CD14-positive monocyte (primary cell): ENCODE measurements at regions not wholly inside any gene's neighbourhood (a gene's known extent, or its start where the extent isn't known, plus 50 kb on each side); places are given as distances from the start of the nearest gene placed in this dataset.

Experiments
- DNase-seq, 3 donors: peaks; one replicate each; pipeline ENCODE4 v3.0.0-alpha.2; 2011 to 2022
- H2AFZ ChIP-seq: 2 replicates; pipeline ENCODE4 v1.6.0; 2012; ENCODE audit warnings: mild to moderate bottlenecking, low read depth, low read length, inconsistent platforms; ENCODE audit not compliant: insufficient read depth, poor library complexity, severe bottlenecking
- H3K27ac ChIP-seq, 2 donors: 1 replicate in 1 of 2; 2 replicates in 1 of 2; pipeline ENCODE4 v1.5.1; 2012 to 2013; ENCODE audit warnings: low read length in 2 of 2, control low read depth in 1 of 2, inconsistent platforms in 1 of 2, low read depth in 1 of 2, mild to moderate bottlenecking in 1 of 2
- H3K27me3 ChIP-seq, 2 donors: one replicate each; pipeline versions ENCODE4 v1.6.0 to v1.6.1; 2011 to 2013; ENCODE audit warnings: low read length in 2 of 2; ENCODE audit not compliant: control insufficient read depth in 2 of 2, insufficient read depth in 2 of 2
- H3K36me3 ChIP-seq, 2 donors: replicated peaks in 1 of 2; 1 replicate in 1 of 2; 2 replicates in 1 of 2; pipeline versions ENCODE4 v1.5.1 to v1.6.1; 2012 to 2013; ENCODE audit warnings: low read length in 2 of 2, control low read depth in 1 of 2, inconsistent platforms in 1 of 2, mild to moderate bottlenecking in 1 of 2; ENCODE audit not compliant: insufficient read depth in 2 of 2, control insufficient read depth in 1 of 2
- H3K4me1 ChIP-seq, 2 donors: 1 replicate in 1 of 2; 2 replicates in 1 of 2; pipeline versions ENCODE4 v1.5.1 to v1.6.1; 2012 to 2013; ENCODE audit warnings: low read length in 2 of 2, control low read depth in 1 of 2, inconsistent platforms in 1 of 2, mild to moderate bottlenecking in 1 of 2, moderate library complexity in 1 of 2; ENCODE audit not compliant: insufficient read depth in 2 of 2, control insufficient read depth in 1 of 2
- H3K4me2 ChIP-seq: replicated peaks from 2 replicates; pipeline ENCODE3; 2012; ENCODE audit warnings: low read length, moderate library complexity, mild to moderate bottlenecking; ENCODE audit not compliant: poor library complexity, severe bottlenecking; ENCODE audit errors: extremely low read depth
- H3K4me3 ChIP-seq, 3 experiments: fragments of 200-600 bp in 1 of 3; sonication (generic) in 1 of 3; replicated peaks in 1 of 3; 1 replicate in 2 of 3; 2 replicates in 1 of 3; pipeline ENCODE4 v1.5.1; 2011 to 2013; ENCODE audit warnings: low read length in 3 of 3, mild to moderate bottlenecking in 3 of 3, control low read depth in 2 of 3, low read depth in 2 of 3, inconsistent platforms in 1 of 3, moderate library complexity in 1 of 3
- H3K79me2 ChIP-seq: 2 replicates; pipeline ENCODE4 v1.6.0; 2012; ENCODE audit warnings: mild to moderate bottlenecking, control low read depth, inconsistent platforms, low read length, moderate library complexity; ENCODE audit not compliant: insufficient read depth
- H3K9ac ChIP-seq: 2 replicates; pipeline ENCODE4 v1.6.0; 2017; ENCODE audit warnings: low read length, mild to moderate bottlenecking; ENCODE audit not compliant: insufficient read depth, poor library complexity, severe bottlenecking
- H3K9me3 ChIP-seq, 2 donors: replicated peaks in 1 of 2; 1 replicate in 1 of 2; 2 replicates in 1 of 2; pipeline versions ENCODE4 v1.5.1 to v1.6.1; 2012 to 2013; ENCODE audit warnings: low read length in 2 of 2, control low read depth in 1 of 2; ENCODE audit not compliant: control insufficient read depth in 1 of 2, insufficient read depth in 1 of 2
- H4K20me1 ChIP-seq: 2 replicates; pipeline ENCODE4 v1.6.0; 2012; ENCODE audit warnings: mild to moderate bottlenecking, low read length, control low read depth, moderate library complexity; ENCODE audit not compliant: insufficient read depth
- H3K27ac Mint-ChIP-seq, 7 donors: one replicate each; pipeline ENCODE4 v1.8.0; 2020; ENCODE audit warnings: mild to moderate bottlenecking in 7 of 7, mixed read lengths in 7 of 7, moderate library complexity in 6 of 7, inconsistent platforms in 2 of 7
- H3K27me3 Mint-ChIP-seq, 3 donors: one replicate each; pipeline ENCODE4 v1.8.0; 2021 to 2022; ENCODE audit warnings: low read depth in 3 of 3, mild to moderate bottlenecking in 3 of 3, mixed read lengths in 3 of 3, moderate library complexity in 3 of 3, inconsistent platforms in 1 of 3
- H3K36me3 Mint-ChIP-seq, 2 donors: one replicate each; pipeline ENCODE4 v1.8.0; 2020; ENCODE audit warnings: mixed read lengths in 2 of 2, inconsistent platforms in 1 of 2, mild to moderate bottlenecking in 1 of 2
- H3K4me1 Mint-ChIP-seq: one replicate; pipeline ENCODE4 v1.8.0; 2020; ENCODE audit warnings: mild to moderate bottlenecking, mixed read lengths
- H3K4me3 Mint-ChIP-seq, 2 donors: one replicate each; pipeline ENCODE4 v1.8.0; 2020; ENCODE audit warnings: mild to moderate bottlenecking in 2 of 2, mixed read lengths in 2 of 2, moderate library complexity in 1 of 2
- H3K9me3 Mint-ChIP-seq, 7 donors: one replicate each; pipeline ENCODE4 v1.8.0; 2020 to 2022; ENCODE audit warnings: mixed read lengths in 7 of 7, mild to moderate bottlenecking in 6 of 7, moderate library complexity in 6 of 7, inconsistent platforms in 2 of 7
- WGBS: methylation state at CpG from one replicate; pipeline ENCODE4 v1.1.5; 2013; ENCODE audit warnings: missing lambda C conversion rate; ENCODE audit not compliant: insufficient coverage; 5-methylcytosine and 5-hydroxymethylcytosine counted together
- intact Hi-C, 2 donors: fragments of 100-400 bp; cut with micrococcal nuclease; formaldehyde crosslinking; loops; one replicate each; pipeline versions ENCODE4 v1.15.0 to v1.15.1; 2023
- TF ChIP-seq, protein P1 (sequence below): fragments of 200-600 bp; IDR thresholded peaks from one replicate; pipeline ENCODE4 v1.8.0; 2022; ENCODE audit warnings: antibody characterized with exemption, mild to moderate bottlenecking

- H3K9ac ChIP-seq, result no peak overlapping the region
- no peaks in the 10 kb centered on the region for H3K79me2 ChIP-seq
- peaks cover 0 to 2% (median 0%) of the 10 kb centered on the region in 7 donors for H3K9me3 Mint-ChIP-seq
- no peaks in the 10 kb centered on the region for H3K36me3 ChIP-seq
- no peak overlapping the region for H2AFZ ChIP-seq
- TF ChIP-seq, protein P1, sequence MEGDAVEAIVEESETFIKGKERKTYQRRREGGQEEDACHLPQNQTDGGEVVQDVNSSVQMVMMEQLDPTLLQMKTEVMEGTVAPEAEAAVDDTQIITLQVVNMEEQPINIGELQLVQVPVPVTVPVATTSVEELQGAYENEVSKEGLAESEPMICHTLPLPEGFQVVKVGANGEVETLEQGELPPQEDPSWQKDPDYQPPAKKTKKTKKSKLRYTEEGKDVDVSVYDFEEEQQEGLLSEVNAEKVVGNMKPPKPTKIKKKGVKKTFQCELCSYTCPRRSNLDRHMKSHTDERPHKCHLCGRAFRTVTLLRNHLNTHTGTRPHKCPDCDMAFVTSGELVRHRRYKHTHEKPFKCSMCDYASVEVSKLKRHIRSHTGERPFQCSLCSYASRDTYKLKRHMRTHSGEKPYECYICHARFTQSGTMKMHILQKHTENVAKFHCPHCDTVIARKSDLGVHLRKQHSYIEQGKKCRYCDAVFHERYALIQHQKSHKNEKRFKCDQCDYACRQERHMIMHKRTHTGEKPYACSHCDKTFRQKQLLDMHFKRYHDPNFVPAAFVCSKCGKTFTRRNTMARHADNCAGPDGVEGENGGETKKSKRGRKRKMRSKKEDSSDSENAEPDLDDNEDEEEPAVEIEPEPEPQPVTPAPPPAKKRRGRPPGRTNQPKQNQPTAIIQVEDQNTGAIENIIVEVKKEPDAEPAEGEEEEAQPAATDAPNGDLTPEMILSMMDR, result no peak
- no peaks in the 10 kb centered on the region for H3K4me1 ChIP-seq
- H3K27ac Mint-ChIP-seq, result no peak overlapping the region
- no peaks in the 10 kb centered on the region for H3K27me3 ChIP-seq
- H3K27ac ChIP-seq, result no peak overlapping the region
- H4K20me1 ChIP-seq, result no peaks in the 10 kb centered on the region
- no peak for DNase-seq
- H3K4me3 Mint-ChIP-seq, result no peak overlapping the region
- no peaks in the 10 kb centered on the region for H3K9me3 ChIP-seq
- no peak overlapping the region for H3K4me3 ChIP-seq
- WGBS, result no CpG with 5 or more reads among the region's 4 CpGs
- no peaks in the 10 kb centered on the region for H3K27me3 Mint-ChIP-seq
- H3K36me3 Mint-ChIP-seq, result no peaks in the 10 kb centered on the region
- no peaks in the 10 kb centered on the region for H3K4me1 Mint-ChIP-seq
- H3K4me2 ChIP-seq, result no peak overlapping the region
- intact Hi-C loops, result no loop called here
Observed at GRCh38 chr5:24791326-24791725, 146.5 kb upstream of the CDH10 start.

GRCh38 chr5:24789611-24790351, 145.0 kb upstream of the CDH10 start:
- Histone ChIP-seq H3K4me1 (no peaks in the 10 kb centered on the region), H3K9ac (no peak overlapping the region), H4K20me1 (no peaks in the 10 kb centered on the region), H2AFZ (no peak overlapping the region), H3K4me3 (no peak overlapping the region), H3K27me3 (no peaks in the 10 kb centered on the region), H3K9me3 (no peaks in the 10 kb centered on the region), H3K4me2 (no peak overlapping the region), H3K36me3 (no peaks in the 10 kb centered on the region), H3K27ac (no peak overlapping the region), H3K79me2 (no peaks in the 10 kb centered on the region)
- Mint-ChIP-seq H3K4me3 (no peak overlapping the region), H3K9me3 (peaks cover 0 to 2% (median 0%) of the 10 kb centered on the region in 7 donors), H3K27me3 (no peaks in the 10 kb centered on the region), H3K36me3 (no peaks in the 10 kb centered on the region), H3K4me1 (no peaks in the 10 kb centered on the region), H3K27ac (no peak overlapping the region)
- intact Hi-C loops, result no loop called here
- TF ChIP-seq, protein P1, result no peak
- 83% methylated on average over 1 of the region's 4 CpGs for WGBS
- no peak for DNase-seq
